Subcutaneous abdominal adipose tissue (tissue), 5 donors: ENCODE measurements at regions not wholly inside any gene's neighbourhood (a gene's known extent, or its start where the extent isn't known, plus 50 kb on each side); places are given as distances from the start of the nearest gene placed in this dataset.
A peak's percentile ranks its signal among the peaks of the same experiment; 100 is the strongest.
"Not testable (repeated sequence)": the region's sequence is repeated elsewhere in the genome, so short reads cannot be mapped to it uniquely, and the experiment has no call there.

Experiments used
- H3K27ac ChIP-seq: one replicate; pipeline ENCODE4 v1.7.0; 2013; ENCODE audit warnings: low read depth, mild to moderate bottlenecking, inconsistent platforms, low read length, moderate library complexity
- H3K27me3 ChIP-seq, 5 donors: one replicate each; pipeline ENCODE4 v1.7.0; 2013; ENCODE audit warnings: low read length in 5 of 5, inconsistent platforms in 1 of 5; ENCODE audit not compliant: control insufficient read depth in 5 of 5, insufficient read depth in 4 of 5
- H3K36me3 ChIP-seq, 5 donors: one replicate each; pipeline ENCODE4 v1.7.0; 2013; ENCODE audit warnings: low read length in 5 of 5; ENCODE audit not compliant: control insufficient read depth in 5 of 5, insufficient read depth in 5 of 5
- H3K4me1 ChIP-seq, 5 donors: one replicate each; pipeline ENCODE4 v1.7.0; 2013; ENCODE audit warnings: low read length in 5 of 5, mild to moderate bottlenecking in 3 of 5, moderate library complexity in 1 of 5; ENCODE audit not compliant: control insufficient read depth in 5 of 5, insufficient read depth in 5 of 5
- H3K4me3 ChIP-seq, 5 donors: one replicate each; pipeline ENCODE4 v1.7.0; 2013; ENCODE audit warnings: low read length in 5 of 5, low read depth in 1 of 5
- H3K9ac ChIP-seq, 5 donors: one replicate each; pipeline ENCODE4 v1.7.0; 2013; ENCODE audit warnings: low read length in 5 of 5, mild to moderate bottlenecking in 4 of 5, moderate library complexity in 3 of 5
- H3K9me3 ChIP-seq, 5 donors: one replicate each; pipeline ENCODE4 v1.7.0; 2013; ENCODE audit warnings: low read length in 5 of 5; ENCODE audit not compliant: control insufficient read depth in 5 of 5
- donor health status: healthy.
- donor health status: healthy.
- donor health status: healthy.
- donor health status: healthy.
- donor health status: healthy.

- no peaks in the 10 kb centered on the region for H3K9me3 ChIP-seq
These were observed 426.9 kb downstream of the NR4A2 start for GRCh38 chr2:155905657-155906056.

GRCh38 chr2:155904720-155905119 is 427.8 kb downstream of the NR4A2 start:
- Histone ChIP-seq H3K27me3 (no peaks in the 10 kb centered on the region), H3K27ac (no peak overlapping the region), H3K4me1 (no peaks in the 10 kb centered on the region), H3K36me3 (no peaks in the 10 kb centered on the region), H3K4me3 (no peak overlapping the region), H3K9me3 (no peaks in the 10 kb centered on the region), H3K9ac (no peak overlapping the region)

More at GRCh38 chr2:155905657-155906056, 426.9 kb downstream of the NR4A2 start:
- no peak overlapping the region for H3K4me3 ChIP-seq
- no peaks in the 10 kb centered on the region for H3K4me1 ChIP-seq
- H3K27ac ChIP-seq = no peak overlapping the region
- H3K27me3 ChIP-seq = no peaks in the 10 kb centered on the region
- no peak overlapping the region for H3K9ac ChIP-seq
- H3K36me3 ChIP-seq = no peaks in the 10 kb centered on the region

GRCh38 chr2:155902635-155903034 is 429.9 kb downstream of the NR4A2 start:
- Histone ChIP-seq H3K9ac (no peak overlapping the region), H3K36me3 (no peaks in the 10 kb centered on the region), H3K27me3 (no peaks in the 10 kb centered on the region), H3K4me3 (no peak overlapping the region), H3K4me1 (no peaks in the 10 kb centered on the region), H3K27ac (no peak overlapping the region), H3K9me3 (no peaks in the 10 kb centered on the region)

GRCh38 chr2:155895016-155895415 is 437.5 kb downstream of the NR4A2 start:
- Histone ChIP-seq H3K27ac (no peak overlapping the region), H3K36me3 (no peaks in the 10 kb centered on the region), H3K9ac (no peak overlapping the region), H3K4me3 (no peak overlapping the region), H3K27me3 (no peaks in the 10 kb centered on the region), H3K4me1 (no peaks in the 10 kb centered on the region), H3K9me3 (peaks cover 3 to 7% (median 5%) of the 10 kb centered on the region in 5 donors)

GRCh38 chr2:155880382-155880781 is 452.1 kb downstream of the NR4A2 start:
- H3K9ac ChIP-seq, H3K4me1 ChIP-seq, H3K4me3 ChIP-seq, H3K9me3 ChIP-seq, H3K27ac ChIP-seq, H3K27me3 ChIP-seq, H3K36me3 ChIP-seq: not testable (repeated sequence)

- H3K9me3 ChIP-seq, H3K4me1 ChIP-seq, H3K36me3 ChIP-seq, H3K27me3 ChIP-seq, H3K9ac ChIP-seq, H3K27ac ChIP-seq, H3K4me3 ChIP-seq: not testable (repeated sequence)
These were observed 452.6 kb downstream of the NR4A2 start for GRCh38 chr2:155879900-155880299.

- peaks cover 0 to 6% (median 0%) of the 10 kb centered on the region in 5 donors for H3K4me1 ChIP-seq
- no peaks in the 10 kb centered on the region for H3K36me3 ChIP-seq
- H3K9me3 ChIP-seq = peaks cover 0 to 17% (median 12%) of the 10 kb centered on the region in 5 donors
- no peak overlapping the region for H3K27ac ChIP-seq
- no peak overlapping the region for H3K4me3 ChIP-seq
- no peaks in the 10 kb centered on the region for H3K27me3 ChIP-seq
- H3K9ac ChIP-seq = no peak overlapping the region
These were observed 460.1 kb downstream of the NR4A2 start for GRCh38 chr2:155872396-155872795.

GRCh38 chr2:155871940-155872339 is 460.6 kb downstream of the NR4A2 start:
- H3K36me3 ChIP-seq = no peaks in the 10 kb centered on the region
- H3K4me3 ChIP-seq = no peak overlapping the region
- H3K4me1 ChIP-seq = peaks cover 0 to 6% (median 0%) of the 10 kb centered on the region in 5 donors

GRCh38 chr2:155867564-155867963 is 465.0 kb downstream of the NR4A2 start:
- H3K36me3 ChIP-seq = no peaks in the 10 kb centered on the region
- no peak overlapping the region for H3K9ac ChIP-seq
- H3K27ac ChIP-seq = no peak overlapping the region
- H3K9me3 ChIP-seq = no peaks in the 10 kb centered on the region
- H3K4me3 ChIP-seq = no peak overlapping the region
- H3K27me3 ChIP-seq = no peaks in the 10 kb centered on the region
- peaks cover 0 to 10% (median 0%) of the 10 kb centered on the region in 5 donors for H3K4me1 ChIP-seq

More at GRCh38 chr2:155871940-155872339, 460.6 kb downstream of the NR4A2 start:
- peaks cover 0 to 17% (median 12%) of the 10 kb centered on the region in 5 donors for H3K9me3 ChIP-seq
- H3K27me3 ChIP-seq = no peaks in the 10 kb centered on the region
- no peak overlapping the region for H3K27ac ChIP-seq
- H3K9ac ChIP-seq = no peak overlapping the region

GRCh38 chr2:155866477-155866876 is 466.0 kb downstream of the NR4A2 start:
- H3K36me3 ChIP-seq = no peaks in the 10 kb centered on the region
- H3K27ac ChIP-seq = no peak overlapping the region
- H3K4me1 ChIP-seq = peaks cover 0 to 9% (median 0%) of the 10 kb centered on the region in 5 donors

GRCh38 chr2:155852156-155852555 is 480.4 kb downstream of the NR4A2 start:
- no peak overlapping the region for H3K27ac ChIP-seq
- H3K9me3 ChIP-seq = peaks cover 0 to 3% (median 0%) of the 10 kb centered on the region in 5 donors
- H3K4me1 ChIP-seq = no peaks in the 10 kb centered on the region
- H3K4me3 ChIP-seq = no peak overlapping the region
- no peak overlapping the region for H3K9ac ChIP-seq
- no peaks in the 10 kb centered on the region for H3K27me3 ChIP-seq
- H3K36me3 ChIP-seq = no peaks in the 10 kb centered on the region

More at GRCh38 chr2:155866477-155866876, 466.0 kb downstream of the NR4A2 start:
- no peak overlapping the region for H3K4me3 ChIP-seq
- H3K27me3 ChIP-seq = no peaks in the 10 kb centered on the region
- H3K9me3 ChIP-seq = no peaks in the 10 kb centered on the region
- peak overlapping the region in 1 of 5 donors; percentile 32 for H3K9ac ChIP-seq
